EL (cell line): ENCODE measurements at regions not wholly inside any gene's neighbourhood (a gene's known extent, or its start where the extent isn't known, plus 50 kb on each side); places are given as distances from the start of the nearest gene placed in this dataset.

Experiments used
- DNase-seq: peaks from one replicate; pipeline ENCODE4 v3.0.0-alpha.2; 2016

- DNase-seq: no peak
Measured at GRCh38 chr2:611519-611918, 65.7 kb downstream of the TMEM18 start.

DNA sequence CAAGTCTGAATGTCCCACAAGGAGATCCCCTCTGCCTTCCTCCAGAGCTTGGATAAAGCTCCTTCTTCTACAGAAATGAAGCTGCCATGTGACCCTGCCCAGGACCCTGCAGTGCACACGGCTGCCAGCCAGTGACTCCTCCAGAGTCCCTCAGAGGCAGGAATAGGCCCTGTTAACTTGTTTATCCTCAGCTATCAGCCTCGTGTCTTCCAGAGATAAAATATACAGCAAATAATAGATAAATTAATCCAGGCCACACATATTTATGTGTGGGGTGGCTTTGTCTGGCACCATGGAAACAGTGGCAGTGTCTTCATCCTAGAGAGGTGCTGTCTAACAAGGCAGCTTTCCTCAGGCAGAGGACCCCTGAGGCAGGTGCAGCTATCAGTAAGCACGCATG, 66.7 kb downstream of the TMEM18 start:
- no peak for DNase-seq

DNA sequence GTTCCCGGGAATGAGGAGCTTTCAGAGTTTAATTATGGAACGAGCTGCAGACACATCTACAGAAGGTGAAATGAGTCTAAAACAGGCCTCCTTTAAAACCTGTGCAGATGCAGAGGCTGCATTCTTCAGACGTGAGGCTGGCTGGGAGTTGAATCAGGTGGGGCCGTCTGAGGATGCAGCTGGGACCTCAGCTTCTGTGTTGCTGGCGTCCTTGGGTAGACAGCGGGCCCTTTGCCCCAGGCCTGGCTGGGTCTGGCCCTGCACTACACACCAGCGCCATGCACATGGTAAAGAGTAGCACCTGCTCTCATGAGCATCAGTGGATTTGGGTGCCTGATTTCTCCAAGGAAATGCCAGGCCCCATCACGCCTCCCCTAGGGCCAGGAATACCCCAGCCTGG, 67.3 kb downstream of the TMEM18 start:
- DNase-seq: no peak

DNA sequence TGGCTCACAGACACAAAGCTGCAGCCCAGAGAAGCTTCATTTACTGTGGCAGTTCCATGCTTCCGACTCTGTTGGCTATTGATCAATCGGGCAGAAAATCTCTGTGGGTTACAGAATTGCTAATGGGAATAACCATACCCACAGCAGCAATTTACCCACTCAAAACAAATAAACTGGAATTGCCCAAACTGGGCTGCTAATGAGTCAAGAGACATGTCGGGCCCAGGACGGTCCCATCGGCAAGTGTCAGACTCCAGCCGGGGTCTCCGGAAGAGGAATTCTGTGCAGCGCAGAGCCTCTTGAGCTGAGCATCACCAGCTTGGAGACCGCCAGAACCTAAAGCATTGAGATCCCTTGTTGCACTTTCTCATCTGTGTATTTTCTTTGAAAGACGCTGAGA, 67.8 kb downstream of the TMEM18 start:
- no peak for DNase-seq

DNA sequence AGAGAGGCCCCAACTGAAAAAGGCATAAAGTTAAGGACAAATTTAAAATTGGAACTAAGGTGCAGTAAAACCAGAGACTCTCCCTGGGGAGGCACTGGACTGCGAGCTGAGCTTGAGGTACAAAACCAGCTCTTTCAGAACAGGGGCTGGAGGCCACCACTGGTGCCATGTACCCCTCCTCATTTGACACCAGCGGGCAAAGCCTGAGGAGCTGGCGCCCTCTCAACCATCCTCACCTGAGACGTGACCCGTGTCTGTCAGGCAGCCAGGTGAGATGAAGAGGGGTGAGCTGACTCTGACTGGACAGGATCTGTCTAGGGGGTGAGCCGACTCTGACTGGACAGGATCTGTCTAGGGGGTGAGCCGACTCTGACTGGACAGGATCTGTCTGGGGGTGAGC, 68.5 kb downstream of the TMEM18 start:
- DNase-seq: no peak

- no peak for DNase-seq
Measured at GRCh38 chr2:608297-608696, 68.9 kb downstream of the TMEM18 start.

GRCh38 chr2:607709-608108, 69.5 kb downstream of the TMEM18 start:
- no peak for DNase-seq

DNA sequence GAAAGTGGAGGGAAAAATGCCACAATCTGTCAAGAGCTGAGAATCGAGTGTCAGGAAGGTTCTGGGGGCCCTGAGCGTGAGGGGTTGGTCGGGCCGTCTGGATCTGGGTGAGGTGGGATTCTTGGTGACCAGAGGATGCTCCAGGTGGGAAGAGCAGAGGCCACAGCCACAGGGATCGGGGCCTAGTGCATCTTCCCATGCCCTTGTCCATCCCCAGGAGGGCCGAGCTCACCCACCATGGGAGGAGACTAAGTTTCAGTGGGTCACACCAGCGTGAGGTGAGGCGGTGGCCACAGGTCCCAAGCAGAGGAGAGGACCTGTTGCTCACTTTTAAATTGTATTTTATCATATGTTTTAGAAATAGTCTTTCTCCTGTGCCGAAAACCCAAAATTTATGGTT, 70.0 kb downstream of the TMEM18 start:
- no peak for DNase-seq

DNA sequence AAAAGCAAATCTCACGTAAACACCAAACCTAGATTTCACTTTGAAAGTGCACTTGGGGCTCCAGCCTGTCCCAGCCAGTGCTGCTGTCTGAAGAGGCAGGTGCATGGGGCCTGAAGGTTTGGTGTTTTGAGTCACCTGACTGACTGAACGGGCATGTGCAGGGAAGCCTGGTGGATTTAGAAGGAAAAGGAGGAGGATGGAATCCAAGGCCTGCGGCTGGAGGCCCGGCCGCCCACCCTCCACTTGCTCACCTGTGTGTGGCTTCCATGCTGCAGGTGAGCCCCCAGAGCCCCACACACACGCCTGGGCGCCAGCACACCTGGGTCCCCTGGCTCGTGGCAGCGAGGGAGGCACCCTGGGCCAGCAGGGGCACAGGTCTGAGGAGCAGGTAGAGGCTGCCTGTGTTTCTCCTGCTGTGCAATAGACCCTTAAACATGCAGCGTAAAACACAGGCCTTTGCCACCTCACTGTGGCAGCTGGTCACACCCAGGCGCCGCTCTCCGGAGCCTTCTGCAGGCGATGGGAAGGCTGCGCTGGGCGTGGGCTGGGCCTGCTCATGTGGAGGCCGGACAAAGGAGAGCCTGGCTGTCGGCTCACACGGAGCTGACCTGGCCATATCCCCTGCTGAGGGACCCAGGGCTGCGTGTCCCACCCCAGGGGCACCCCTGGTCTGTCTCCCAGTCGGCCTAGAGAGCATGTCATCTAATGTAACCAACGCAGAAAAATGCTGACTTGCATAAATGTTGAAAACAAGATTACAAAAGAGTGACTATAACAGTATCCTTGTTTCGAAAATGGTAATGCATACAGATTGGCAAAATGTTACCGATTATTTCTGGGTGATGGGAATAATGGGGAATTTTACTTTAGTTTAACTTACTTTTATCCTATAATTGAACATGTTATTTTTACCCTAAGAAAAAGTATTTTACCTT, 71.3 kb downstream of the TMEM18 start:
- DNase-seq: no peak

GRCh38 chr2:604854-605524, 72.2 kb downstream of the TMEM18 start:
- no peak for DNase-seq

GRCh38 chr2:604385-604784, 72.8 kb downstream of the TMEM18 start:
- DNase-seq: no peak

- no peak for DNase-seq
Measured at GRCh38 chr2:603869-604268, 73.3 kb downstream of the TMEM18 start.

- no peak for DNase-seq
Measured at GRCh38 chr2:603427-603826, 73.8 kb downstream of the TMEM18 start.

GRCh38 chr2:602571-603359, 74.4 kb downstream of the TMEM18 start:
- no peak for DNase-seq

DNA sequence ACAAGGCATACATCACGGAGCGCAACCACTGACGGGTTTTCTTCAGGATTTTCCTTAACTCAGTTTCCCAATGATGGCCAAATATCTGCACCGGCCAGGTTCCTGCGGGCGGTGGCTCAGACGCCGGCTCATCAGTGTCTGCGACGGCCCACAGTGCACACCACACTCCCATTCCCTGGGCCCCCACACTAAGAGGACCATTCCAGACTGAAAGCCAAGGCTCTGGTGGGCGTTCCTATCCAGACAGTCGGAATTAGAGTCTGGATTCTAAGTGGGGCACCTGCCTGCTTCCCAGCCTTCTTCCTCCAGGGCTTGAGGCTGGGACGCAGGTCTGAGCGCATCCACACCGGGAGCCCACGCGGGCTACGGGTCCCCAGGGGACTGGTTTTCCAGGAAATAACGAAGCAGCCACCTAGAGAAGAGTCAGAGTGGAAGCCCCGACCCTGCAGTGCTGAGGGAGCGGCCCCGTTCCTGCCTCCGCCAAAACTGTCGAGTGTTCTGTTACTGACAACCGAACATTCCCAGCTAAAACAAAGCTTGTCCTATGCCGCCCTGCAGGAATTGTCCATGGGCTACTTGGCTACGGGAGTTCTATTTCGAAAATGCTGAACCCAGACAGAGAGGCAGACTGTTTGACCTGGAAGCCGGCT, 75.3 kb downstream of the TMEM18 start:
- DNase-seq: no peak

DNA sequence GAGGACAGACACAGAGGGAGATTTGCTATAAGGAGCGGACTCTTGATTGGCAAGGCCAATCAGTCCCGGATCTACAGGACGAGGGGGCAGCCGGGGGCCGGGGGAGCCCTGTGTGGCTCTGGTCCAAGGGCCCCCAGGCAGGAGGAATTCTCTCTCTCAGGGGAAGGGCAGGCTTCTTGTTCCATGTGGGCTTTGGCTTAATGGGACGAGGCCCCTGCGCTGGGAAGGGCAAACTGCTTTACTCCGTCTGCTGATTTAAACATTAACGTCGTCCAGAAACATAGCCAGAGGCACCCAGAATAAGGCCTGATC, 75.9 kb downstream of the TMEM18 start:
- DNase-seq: no peak

- DNase-seq: no peak
Measured at GRCh38 chr2:600542-601386, 76.4 kb downstream of the TMEM18 start.

DNA sequence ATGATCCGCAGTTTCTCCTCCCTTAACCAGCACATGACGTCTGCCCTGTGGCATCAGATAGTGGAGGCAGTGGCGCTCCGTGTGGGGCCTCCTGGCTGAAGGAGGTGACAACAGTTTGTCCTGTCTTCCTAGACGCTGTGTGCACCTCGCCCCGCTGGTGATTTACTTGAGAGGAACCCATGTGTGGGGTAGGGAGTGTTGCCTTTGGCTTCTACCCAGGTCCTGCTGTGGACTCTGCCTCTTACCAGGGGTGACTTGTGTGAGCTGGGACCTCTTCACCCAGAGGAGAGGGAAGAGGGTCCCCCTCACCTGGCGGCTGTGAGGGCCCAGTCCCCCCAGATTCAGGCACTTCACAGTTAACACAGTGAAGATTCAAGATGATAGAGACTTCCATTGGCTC, 77.6 kb downstream of the TMEM18 start:
- DNase-seq: no peak

DNA sequence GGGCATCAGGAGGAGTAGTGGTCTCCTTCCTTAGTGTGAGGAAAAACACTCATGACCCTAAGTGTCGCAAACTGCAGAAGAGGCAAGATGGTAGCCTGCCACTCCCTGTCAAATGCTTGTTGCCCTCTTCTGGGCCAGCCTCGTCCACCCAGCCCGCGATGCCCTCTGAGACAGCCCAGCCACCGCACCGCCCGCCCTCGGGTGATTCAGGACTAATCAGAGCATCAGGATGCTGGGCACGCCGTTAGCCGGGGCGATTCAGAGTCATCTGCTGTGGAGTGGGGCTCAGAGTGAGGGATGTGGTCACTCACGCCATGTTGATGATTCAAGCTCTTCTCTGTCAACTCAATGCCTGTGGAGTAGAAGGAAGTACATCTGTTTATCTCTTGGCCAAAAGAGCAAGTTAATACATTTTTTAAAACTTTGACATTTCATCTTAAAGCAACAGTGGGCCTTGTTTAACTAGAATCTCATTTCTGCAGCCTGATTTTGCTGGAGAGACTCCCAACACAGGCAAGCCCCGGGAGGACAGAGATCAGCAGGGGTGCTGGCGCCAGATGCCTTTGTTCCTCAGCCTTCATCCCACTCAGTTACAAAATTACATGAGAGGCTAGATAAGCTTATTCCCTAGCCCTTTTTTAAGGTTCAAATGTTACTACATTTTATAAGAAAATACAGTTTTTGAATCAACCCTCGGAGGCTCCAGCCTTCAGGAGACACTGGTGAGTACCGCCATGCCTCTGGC, 79.0 kb downstream of the TMEM18 start:
- DNase-seq: no peak

GRCh38 chr2:595831-596592, 81.2 kb downstream of the TMEM18 start:
- DNase-seq: no peak
